DOHH2 (cell line): ENCODE measurements at regions not wholly inside any gene's neighbourhood (a gene's known extent, or its start where the extent isn't known, plus 50 kb on each side); places are given as distances from the start of the nearest gene placed in this dataset.
"Not testable (repeated sequence)": the region's sequence is repeated elsewhere in the genome, so short reads cannot be mapped to it uniquely, and the experiment has no call there.

ENCODE experiments used
- H3F3A ChIP-seq: fragments of 200-600 bp; sonication (generic), shearing (Covaris generic); 2 replicates; pipeline ENCODE4 v1.6.0; 2016; ENCODE audit warnings: antibody characterized with exemption, mild to moderate bottlenecking; ENCODE audit not compliant: control insufficient read depth, insufficient read depth
- H3K27ac ChIP-seq: fragments of 200-600 bp; sonication (generic); 2 replicates; pipeline ENCODE4 v1.5.1; 2014; ENCODE audit warnings: low read depth, mild to moderate bottlenecking, low read length, moderate library complexity
- H3K27me3 ChIP-seq: fragments of 200-600 bp; sonication (generic); 2 replicates; pipeline ENCODE4 v1.6.1; 2014; ENCODE audit warnings: mild to moderate bottlenecking, low read length, mixed read lengths; ENCODE audit not compliant: control insufficient read depth
- H3K36me3 ChIP-seq: fragments of 200-600 bp; sonication (generic); 2 replicates; pipeline ENCODE4 v1.6.1; 2014; ENCODE audit warnings: mild to moderate bottlenecking, low read length, moderate library complexity, mixed read lengths; ENCODE audit not compliant: control insufficient read depth
- H3K4me1 ChIP-seq: fragments of 200-600 bp; sonication (generic); 2 replicates; pipeline ENCODE4 v1.6.1; 2014; ENCODE audit warnings: mild to moderate bottlenecking, low read length, mixed read lengths; ENCODE audit not compliant: control insufficient read depth
- H3K4me2 ChIP-seq: fragments of 200-600 bp; sonication (generic); 2 replicates; pipeline ENCODE4 v1.6.0; 2014; ENCODE audit warnings: mild to moderate bottlenecking, low read length, moderate library complexity
- H3K4me3 ChIP-seq: fragments of 200-600 bp; sonication (generic); 2 replicates; pipeline ENCODE4 v1.5.1; 2014; ENCODE audit warnings: mild to moderate bottlenecking, low read length, mixed read lengths
- H3K79me2 ChIP-seq: fragments of 200-600 bp; sonication (generic); 2 replicates; pipeline ENCODE4 v1.6.1; 2014; ENCODE audit warnings: mild to moderate bottlenecking, low read length, mixed read lengths; ENCODE audit not compliant: control insufficient read depth
- H3K9me2 ChIP-seq: fragments of 200-600 bp; sonication (generic); replicated peaks from 2 replicates; pipeline ENCODE4 v1.6.1; 2014; ENCODE audit warnings: mild to moderate bottlenecking, low read length, mixed read lengths; ENCODE audit not compliant: control insufficient read depth
- H3K9me3 ChIP-seq: fragments of 200-600 bp; sonication (generic); 2 replicates; pipeline ENCODE4 v1.6.1; 2014; ENCODE audit warnings: antibody characterized with exemption, low read length, mixed read lengths; ENCODE audit not compliant: control insufficient read depth, insufficient read depth
- H4K20me1 ChIP-seq: fragments of 200-600 bp; sonication (generic); 2 replicates; pipeline ENCODE4 v1.6.0; 2014; ENCODE audit warnings: low read depth, mild to moderate bottlenecking, antibody characterized with exemption, low read length, moderate library complexity; ENCODE audit not compliant: control insufficient read depth, insufficient read depth
- EZH2phosphoT487 ChIP-seq: fragments of 200-600 bp; sonication (generic); IDR thresholded peaks from 2 replicates; pipeline ENCODE4 v1.6.1; 2017; ENCODE audit warnings: borderline replicate concordance, mild to moderate bottlenecking, antibody characterized with exemption, low read length, moderate library complexity, mixed read lengths
- TF ChIP-seq, protein P1 (sequence below): fragments of 200-600 bp; sonication (generic); IDR thresholded peaks from one replicate; pipeline ENCODE4 v1.5.1; 2014; ENCODE audit warnings: antibody characterized with exemption, mild to moderate bottlenecking, low read depth, low read length; ENCODE audit not compliant: poor library complexity, severe bottlenecking

DNA sequence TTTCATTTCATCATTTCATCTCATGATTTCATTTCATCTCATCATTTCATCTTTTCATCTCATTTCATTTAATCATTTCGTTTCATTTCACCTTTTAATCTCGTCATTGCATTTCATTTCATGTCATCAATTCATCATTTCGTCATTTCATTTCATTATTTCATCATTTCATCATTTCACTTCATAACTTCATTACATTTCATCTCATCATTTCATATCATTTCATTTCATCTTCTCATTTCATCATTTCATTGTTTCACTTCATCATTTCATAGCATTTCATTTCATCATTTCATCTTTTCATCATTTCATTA is 131.6 kb downstream of the ZNF92 start:
- H3K4me1 ChIP-seq, result peaks cover 40% of the 10 kb centered on the region
- peaks cover 12% of the 10 kb centered on the region; the same call in 1 of the 2 replicates for H3K9me3 ChIP-seq
- H4K20me1 ChIP-seq, H3K27me3 ChIP-seq, H3K27ac ChIP-seq, H3K9me2 ChIP-seq: not testable (repeated sequence)
- peaks cover 29% of the 10 kb centered on the region for H3K36me3 ChIP-seq
- H3K4me3 ChIP-seq, result peak overlapping the region; percentile 5; the same call in 1 of the 2 replicates
- H3F3A ChIP-seq, result peaks cover 19% of the 10 kb centered on the region
- peak overlapping the region; percentile 1; the same call in 1 of the 2 replicates for H3K4me2 ChIP-seq
- peaks cover 66% of the 10 kb centered on the region for H3K79me2 ChIP-seq

DNA sequence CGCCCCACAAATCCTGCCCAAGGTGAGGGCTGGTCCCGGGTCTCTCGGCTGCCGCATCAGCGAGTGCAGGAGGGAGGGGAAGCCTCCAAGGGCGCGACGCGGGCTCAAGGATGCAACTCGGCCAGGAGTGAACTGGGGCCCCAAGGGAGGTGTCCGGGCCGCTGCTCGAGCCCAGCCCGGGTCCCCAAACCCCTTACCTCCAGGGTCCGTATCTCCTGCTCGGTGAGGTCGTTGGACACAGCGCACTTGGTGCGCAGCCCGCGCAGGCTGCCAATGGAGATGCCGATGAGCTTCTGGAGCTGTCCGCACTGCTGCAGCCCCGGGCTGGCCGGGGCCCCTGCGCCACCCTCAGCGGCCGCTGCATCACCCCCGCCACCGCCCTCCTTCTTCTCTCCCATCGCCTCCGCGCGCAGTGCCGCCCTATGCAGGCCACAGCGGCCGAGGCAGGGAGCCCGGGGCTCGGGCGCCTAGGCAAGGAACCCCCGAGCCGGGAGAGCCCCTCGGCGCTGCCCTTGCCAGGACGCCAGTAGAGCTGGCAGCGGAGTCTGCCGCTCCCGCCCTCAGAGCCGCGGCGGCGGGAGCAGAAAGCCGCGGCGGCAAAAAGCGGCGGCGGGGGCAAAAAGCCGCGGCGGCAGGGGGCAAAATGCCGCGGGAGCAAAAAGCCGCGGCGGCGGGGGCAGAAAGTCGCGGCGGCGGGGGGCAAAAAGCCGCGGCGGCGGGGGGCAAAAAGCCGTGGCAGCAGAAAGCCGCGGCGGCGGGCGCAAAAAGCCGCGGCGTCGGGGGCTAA is 135.1 kb downstream of the ZNF92 start:
- peak overlapping the region; percentile 85 for H3K27ac ChIP-seq
- H3K9me2 ChIP-seq, H4K20me1 ChIP-seq, H3K27me3 ChIP-seq: not testable (repeated sequence)
- peaks cover 12% of the 10 kb centered on the region; the same call in 1 of the 2 replicates for H3K9me3 ChIP-seq
- H3K4me2 ChIP-seq, result peak overlapping the region; percentile 97
- peaks cover 12% of the 10 kb centered on the region for H3F3A ChIP-seq
- H3K79me2 ChIP-seq, result peaks cover 56% of the 10 kb centered on the region
- H3K4me1 ChIP-seq, result peaks cover 29% of the 10 kb centered on the region
- H3K36me3 ChIP-seq, result peaks cover 33% of the 10 kb centered on the region
- peak overlapping the region; percentile 89 for H3K4me3 ChIP-seq

DNA sequence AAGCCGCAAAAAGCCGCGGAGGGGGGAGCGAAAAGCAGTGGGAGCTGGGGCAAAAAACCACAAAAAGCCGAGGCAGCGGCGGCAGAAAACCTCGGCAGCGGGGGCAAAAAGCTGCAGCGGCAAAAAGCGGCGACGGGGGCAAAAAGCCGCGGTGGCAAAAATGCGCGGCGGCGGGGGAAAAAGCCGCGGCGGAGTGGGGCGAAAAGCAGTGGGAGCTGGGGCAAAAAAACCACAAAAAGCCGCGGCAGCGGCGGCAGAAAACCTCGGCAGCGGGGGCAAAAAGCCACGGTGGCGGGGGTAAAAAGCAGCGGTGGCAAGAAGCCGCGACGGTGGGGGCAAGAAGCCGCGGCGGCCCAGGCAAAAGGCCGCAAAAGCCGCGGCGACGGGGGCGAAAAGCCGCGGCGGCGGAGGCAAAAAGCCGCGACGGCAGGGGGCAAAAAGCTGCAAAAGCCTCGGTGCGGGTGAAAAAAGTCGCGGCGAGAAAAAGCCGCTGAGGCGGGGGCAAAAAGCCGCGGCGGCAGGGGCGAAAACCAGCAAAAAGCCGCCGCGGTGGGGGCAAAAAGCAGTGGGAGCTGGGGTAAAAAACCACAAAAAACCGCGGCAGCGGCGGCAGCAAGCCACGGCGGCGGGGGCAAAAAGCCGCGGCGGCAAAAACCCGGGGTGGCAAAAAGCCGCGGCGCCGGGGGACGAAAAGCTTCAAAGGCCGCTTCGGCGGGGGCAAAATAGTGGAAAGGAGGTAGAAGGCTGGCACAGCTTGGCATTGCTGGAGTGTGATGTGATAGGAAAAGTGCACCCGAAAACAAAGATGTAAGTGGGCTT is 135.9 kb downstream of the ZNF92 start:
- Histone ChIP-seq H3K4me2 (peak overlapping the region; percentile 97), H3K36me3 (peaks cover 28% of the 10 kb centered on the region), H3F3A (peaks cover 3% of the 10 kb centered on the region; the same call in 1 of the 2 replicates), H3K79me2 (peaks cover 48% of the 10 kb centered on the region), H4K20me1 (no peaks in the 10 kb centered on the region), H3K27ac (peak overlapping the region; percentile 85), H3K27me3 (no peaks in the 10 kb centered on the region), H3K4me1 (peaks cover 26% of the 10 kb centered on the region), H3K9me2 (no peaks in the 10 kb centered on the region), H3K9me3 (peaks cover 10% of the 10 kb centered on the region; the same call in 1 of the 2 replicates), H3K4me3 (peak overlapping the region; percentile 89)
- no peak for TF ChIP-seq EZH2phosphoT487
- TF ChIP-seq, protein P1, sequence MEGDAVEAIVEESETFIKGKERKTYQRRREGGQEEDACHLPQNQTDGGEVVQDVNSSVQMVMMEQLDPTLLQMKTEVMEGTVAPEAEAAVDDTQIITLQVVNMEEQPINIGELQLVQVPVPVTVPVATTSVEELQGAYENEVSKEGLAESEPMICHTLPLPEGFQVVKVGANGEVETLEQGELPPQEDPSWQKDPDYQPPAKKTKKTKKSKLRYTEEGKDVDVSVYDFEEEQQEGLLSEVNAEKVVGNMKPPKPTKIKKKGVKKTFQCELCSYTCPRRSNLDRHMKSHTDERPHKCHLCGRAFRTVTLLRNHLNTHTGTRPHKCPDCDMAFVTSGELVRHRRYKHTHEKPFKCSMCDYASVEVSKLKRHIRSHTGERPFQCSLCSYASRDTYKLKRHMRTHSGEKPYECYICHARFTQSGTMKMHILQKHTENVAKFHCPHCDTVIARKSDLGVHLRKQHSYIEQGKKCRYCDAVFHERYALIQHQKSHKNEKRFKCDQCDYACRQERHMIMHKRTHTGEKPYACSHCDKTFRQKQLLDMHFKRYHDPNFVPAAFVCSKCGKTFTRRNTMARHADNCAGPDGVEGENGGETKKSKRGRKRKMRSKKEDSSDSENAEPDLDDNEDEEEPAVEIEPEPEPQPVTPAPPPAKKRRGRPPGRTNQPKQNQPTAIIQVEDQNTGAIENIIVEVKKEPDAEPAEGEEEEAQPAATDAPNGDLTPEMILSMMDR, result no peak

DNA sequence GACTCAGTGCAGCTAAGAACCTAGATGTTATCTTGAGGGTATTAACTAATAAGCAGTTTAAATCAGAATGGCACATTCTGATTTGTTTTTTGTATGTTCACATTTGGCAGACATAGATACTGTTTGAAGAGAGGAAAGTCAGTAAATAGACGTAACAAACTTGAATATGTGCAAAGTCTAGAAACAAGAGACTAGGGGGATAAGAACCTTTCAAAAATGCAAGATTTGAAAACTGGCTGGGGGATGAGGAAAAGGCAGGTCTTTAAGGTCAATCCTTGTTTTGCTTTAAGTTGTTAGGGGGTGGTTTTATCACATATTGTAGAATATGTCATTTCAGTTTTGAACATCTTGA is 136.5 kb downstream of the ZNF92 start:
- H3K27me3 ChIP-seq, H3K9me3 ChIP-seq, H4K20me1 ChIP-seq, H3F3A ChIP-seq, H3K9me2 ChIP-seq: not testable (repeated sequence)
- H3K4me1 ChIP-seq, result peaks cover 26% of the 10 kb centered on the region
- H3K27ac ChIP-seq, result peak overlapping the region; percentile 85
- peaks cover 23% of the 10 kb centered on the region for H3K36me3 ChIP-seq
- peak overlapping the region; percentile 89 for H3K4me3 ChIP-seq
- H3K4me2 ChIP-seq, result peak overlapping the region; percentile 97
- peaks cover 42% of the 10 kb centered on the region for H3K79me2 ChIP-seq

DNA sequence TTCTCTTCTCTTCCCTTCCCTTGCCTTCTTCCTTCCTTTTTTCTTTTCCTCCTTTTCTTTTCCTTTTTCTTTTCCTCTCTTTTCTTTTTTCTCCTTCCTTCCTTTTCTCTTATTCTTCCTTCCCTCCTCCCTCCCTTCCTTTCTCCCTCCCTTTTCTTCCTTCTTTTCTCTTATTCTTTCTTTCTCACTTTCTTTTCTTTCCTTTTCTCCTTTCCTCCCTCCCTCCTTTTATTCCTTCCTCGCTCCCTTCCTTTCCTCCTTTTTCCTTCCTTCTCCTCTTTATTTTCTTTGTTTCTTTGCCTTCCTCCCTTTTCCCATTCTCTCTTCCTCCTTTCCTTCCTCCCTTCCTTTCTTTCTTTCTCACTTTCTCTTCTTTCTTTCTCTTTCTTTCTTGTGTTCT is 146.1 kb downstream of the ZNF92 start:
- H3K27me3 ChIP-seq, H3K79me2 ChIP-seq, H3K36me3 ChIP-seq, H3K4me1 ChIP-seq, H3K4me2 ChIP-seq, H3K9me3 ChIP-seq, H4K20me1 ChIP-seq, H3F3A ChIP-seq, H3K4me3 ChIP-seq, H3K9me2 ChIP-seq, H3K27ac ChIP-seq: not testable (repeated sequence)

DNA sequence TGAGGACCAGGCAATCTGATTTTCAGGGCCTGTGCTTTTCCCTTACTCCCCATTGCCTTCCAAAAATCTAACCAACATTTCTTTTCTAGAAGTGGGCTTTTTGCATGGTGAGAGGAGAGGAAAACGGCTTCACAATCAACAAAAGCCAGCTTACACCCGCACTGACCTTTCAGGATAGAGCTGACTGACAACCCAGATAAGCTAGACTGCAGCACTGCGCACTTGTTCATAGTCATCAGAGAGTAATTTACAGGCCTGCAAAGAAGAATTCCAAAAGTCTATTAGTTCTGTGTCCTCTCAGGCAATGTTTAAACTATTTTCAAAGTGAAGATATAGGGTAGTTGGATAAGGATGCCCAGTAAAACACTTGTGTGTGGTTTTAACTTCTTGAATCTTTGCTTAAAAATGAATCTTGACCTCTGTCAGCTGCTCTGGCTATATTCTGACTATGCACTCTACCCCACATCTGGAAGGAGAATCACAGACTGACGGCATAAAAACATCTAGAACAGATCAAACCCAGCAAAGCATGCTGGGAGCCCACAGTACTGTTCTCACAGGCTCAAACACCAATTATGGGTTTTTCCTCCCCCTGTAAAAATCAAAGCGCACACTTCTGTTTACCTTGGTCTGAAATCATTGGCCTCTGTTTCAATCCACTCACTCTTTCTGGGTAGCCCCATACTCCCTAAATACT is 172.0 kb downstream of the ZNF92 start:
- not testable (repeated sequence) for H3K9me3 ChIP-seq, H3K4me1 ChIP-seq, H3K27ac ChIP-seq, H3K79me2 ChIP-seq, H3K4me3 ChIP-seq, H3K4me2 ChIP-seq, H3F3A ChIP-seq, H3K9me2 ChIP-seq, H3K36me3 ChIP-seq, H4K20me1 ChIP-seq, H3K27me3 ChIP-seq
